ENCODE measurements at regions not wholly inside any gene's neighbourhood (a gene's known extent, or its start where the extent isn't known, plus 50 kb on each side); places are given as distances from the start of the nearest gene placed in this dataset.

DNA sequence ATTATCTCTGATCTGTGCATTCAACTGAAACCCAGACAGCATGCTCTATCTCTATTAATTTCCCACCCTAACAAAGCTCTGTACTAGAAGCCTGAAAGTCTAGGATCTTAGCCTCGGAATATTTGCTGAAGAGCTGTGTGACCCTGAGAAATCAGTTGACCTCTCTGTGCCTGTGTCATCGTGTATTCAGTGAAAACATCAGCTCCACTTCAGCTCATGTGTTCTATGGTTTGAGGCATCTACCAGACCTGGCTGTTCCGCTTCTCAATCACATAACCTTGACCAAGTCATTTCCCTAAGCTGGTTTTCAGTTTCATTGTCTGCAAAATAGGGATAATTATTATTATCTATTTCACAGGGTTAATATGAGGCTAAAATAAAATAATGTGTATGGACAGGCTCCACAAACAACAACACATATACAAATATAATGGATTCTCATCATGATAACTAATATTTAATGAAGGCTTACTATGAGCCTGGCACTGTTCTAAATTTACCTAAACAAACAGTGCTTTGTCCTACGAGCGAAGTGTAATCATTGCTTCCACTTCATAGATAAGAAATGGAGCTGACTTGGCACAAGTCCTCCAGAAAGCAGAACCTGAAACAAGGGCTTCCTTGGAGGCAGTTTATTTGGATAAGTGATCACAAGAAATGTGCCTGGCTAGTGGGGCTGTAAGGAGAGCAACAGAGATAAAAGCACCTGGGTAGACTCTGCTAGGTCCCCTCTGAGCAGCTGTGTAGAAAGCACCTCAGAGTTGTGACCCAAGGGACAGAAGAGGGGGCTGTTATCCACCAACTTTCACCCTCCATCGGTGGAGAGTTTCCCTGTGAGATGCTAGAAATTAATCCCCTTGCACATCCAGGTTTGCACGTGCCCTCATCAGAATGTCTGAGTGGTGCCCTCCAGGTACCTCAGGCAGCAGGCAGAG is 356.9 kb downstream of the RAB28 start:
- no peak overlapping the region for H3K27ac ChIP-seq
- no peaks in the 10 kb centered on the region for H3K9me3 ChIP-seq (ENCODE audit: low read depth, low read length)
- TF ChIP-seq POLR2AphosphoS5 (IDR thresholded peaks at IDR 0.05; ENCODE audit: borderline replicate concordance, low read depth, low read length) (no peak), EZH2 (IDR thresholded peaks at IDR 0.05) (no peak), FOXP2 (optimal IDR thresholded peaks at IDR 0.05; ENCODE audit: control extremely low read depth, extremely low read length, insufficient read depth) (no peak)
- no peak overlapping the region for H3K4me3 ChIP-seq
- H3K36me3 ChIP-seq (ENCODE audit: insufficient read depth, low read length): no peaks in the 10 kb centered on the region
- H3K9ac ChIP-seq (ENCODE audit: insufficient read length): no peak overlapping the region
- DNase-seq (ENCODE audit: low read depth, low spot score): no peak

GRCh38 chr4:13118633-13119032 is 365.5 kb downstream of the RAB28 start:
- H3K9ac ChIP-seq (ENCODE audit: insufficient read length): no peak overlapping the region
- no peak for DNase-seq (ENCODE audit: low read depth, low spot score)
- no peak overlapping the region for H3K4me3 ChIP-seq
- TF ChIP-seq EZH2 (IDR thresholded peaks at IDR 0.05): no peak
- TF ChIP-seq FOXP2 (optimal IDR thresholded peaks at IDR 0.05; ENCODE audit: control extremely low read depth, extremely low read length, insufficient read depth): no peak
- no peak for TF ChIP-seq POLR2AphosphoS5 (IDR thresholded peaks at IDR 0.05; ENCODE audit: borderline replicate concordance, low read depth, low read length)
- H3K36me3 ChIP-seq (ENCODE audit: insufficient read depth, low read length): no peaks in the 10 kb centered on the region
- H3K9me3 ChIP-seq (ENCODE audit: low read depth, low read length): no peaks in the 10 kb centered on the region
- H3K27ac ChIP-seq: no peak overlapping the region

DNA sequence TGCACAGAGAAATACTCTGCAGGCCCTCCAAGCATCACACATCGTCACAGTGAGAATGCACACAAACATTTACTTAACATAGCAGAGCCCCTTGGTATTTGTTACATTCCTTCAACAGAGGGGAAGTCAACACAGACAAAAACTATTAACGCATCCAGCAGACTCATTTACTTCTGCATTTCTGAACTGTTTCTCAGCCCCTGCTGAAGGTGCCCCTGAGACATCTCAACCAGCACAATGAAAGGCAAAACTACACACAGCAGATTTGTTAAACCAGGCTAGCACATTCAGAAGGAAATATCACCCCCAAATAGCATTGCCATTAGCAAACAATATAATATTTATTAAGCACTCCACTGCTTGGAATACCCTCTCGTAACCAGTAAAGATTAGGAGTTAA is 367.0 kb downstream of the RAB28 start:
- no peak for DNase-seq (ENCODE audit: low read depth, low spot score)
- TF ChIP-seq EZH2 (IDR thresholded peaks at IDR 0.05) (no peak), POLR2AphosphoS5 (IDR thresholded peaks at IDR 0.05; ENCODE audit: borderline replicate concordance, low read depth, low read length) (no peak), FOXP2 (optimal IDR thresholded peaks at IDR 0.05; ENCODE audit: control extremely low read depth, extremely low read length, insufficient read depth) (no peak)
- H3K36me3 ChIP-seq (ENCODE audit: insufficient read depth, low read length): no peaks in the 10 kb centered on the region
- H3K9ac ChIP-seq (ENCODE audit: insufficient read length): no peak overlapping the region
- no peak overlapping the region for H3K4me3 ChIP-seq
- H3K27ac ChIP-seq: no peak overlapping the region
- H3K9me3 ChIP-seq (ENCODE audit: low read depth, low read length): no peaks in the 10 kb centered on the region

GRCh38 chr4:13112030-13112429 is 372.1 kb downstream of the RAB28 start:
- no peaks in the 10 kb centered on the region for H3K9me3 ChIP-seq (ENCODE audit: low read depth, low read length)
- H3K4me3 ChIP-seq: no peak overlapping the region
- no peak overlapping the region for H3K27ac ChIP-seq
- TF ChIP-seq FOXP2 (optimal IDR thresholded peaks at IDR 0.05; ENCODE audit: control extremely low read depth, extremely low read length, insufficient read depth): no peak
- TF ChIP-seq POLR2AphosphoS5 (IDR thresholded peaks at IDR 0.05; ENCODE audit: borderline replicate concordance, low read depth, low read length): no peak
- no peak for TF ChIP-seq EZH2 (IDR thresholded peaks at IDR 0.05)
- H3K9ac ChIP-seq (ENCODE audit: insufficient read length): no peak overlapping the region
- no peaks in the 10 kb centered on the region for H3K36me3 ChIP-seq (ENCODE audit: insufficient read depth, low read length)
- DNase-seq (ENCODE audit: low read depth, low spot score): no peak

DNA sequence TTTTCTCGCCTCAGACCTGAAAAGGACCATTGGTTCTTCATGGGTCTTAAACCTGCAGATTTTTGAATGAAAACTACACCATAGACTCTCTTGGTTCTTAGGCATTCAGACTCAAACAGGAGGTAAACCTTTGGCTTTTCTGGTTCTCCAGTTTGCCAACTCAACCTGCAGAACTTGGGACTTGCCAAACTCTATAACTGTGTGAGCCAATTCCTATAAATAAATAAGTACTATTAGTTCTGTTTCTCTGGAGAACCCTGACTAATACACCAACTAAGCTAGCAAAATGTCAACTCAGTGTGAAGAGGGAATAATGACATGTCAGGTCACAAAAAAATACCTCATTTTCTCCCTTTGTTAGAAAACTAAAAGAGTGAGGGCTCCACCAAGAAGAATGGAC is 374.6 kb downstream of the RAB28 start:
- no peak overlapping the region for H3K4me3 ChIP-seq
- no peak overlapping the region for H3K9ac ChIP-seq (ENCODE audit: insufficient read length)
- no peaks in the 10 kb centered on the region for H3K9me3 ChIP-seq (ENCODE audit: low read depth, low read length)
- TF ChIP-seq FOXP2 (optimal IDR thresholded peaks at IDR 0.05; ENCODE audit: control extremely low read depth, extremely low read length, insufficient read depth) (no peak), EZH2 (IDR thresholded peaks at IDR 0.05) (no peak), POLR2AphosphoS5 (IDR thresholded peaks at IDR 0.05; ENCODE audit: borderline replicate concordance, low read depth, low read length) (no peak)
- H3K27ac ChIP-seq: no peak overlapping the region
- DNase-seq (ENCODE audit: low read depth, low spot score): no peak
- no peaks in the 10 kb centered on the region for H3K36me3 ChIP-seq (ENCODE audit: insufficient read depth, low read length)

- Histone ChIP-seq H3K9me3 (ENCODE audit: low read depth, low read length) (no peaks in the 10 kb centered on the region), H3K27ac (no peak overlapping the region), H3K36me3 (ENCODE audit: insufficient read depth, low read length) (no peaks in the 10 kb centered on the region), H3K4me3 (no peak overlapping the region), H3K9ac (ENCODE audit: insufficient read length) (no peak overlapping the region)
- TF ChIP-seq EZH2 (IDR thresholded peaks at IDR 0.05) (no peak), FOXP2 (optimal IDR thresholded peaks at IDR 0.05; ENCODE audit: control extremely low read depth, extremely low read length, insufficient read depth) (no peak), POLR2AphosphoS5 (IDR thresholded peaks at IDR 0.05; ENCODE audit: borderline replicate concordance, low read depth, low read length) (no peak)
- no peak for DNase-seq (ENCODE audit: low read depth, low spot score)
Observed at GRCh38 chr4:13108096-13108495, 376.0 kb downstream of the RAB28 start.

GRCh38 chr4:13103382-13104015 is 380.6 kb downstream of the RAB28 start:
- H3K9ac ChIP-seq (ENCODE audit: insufficient read length): no peak overlapping the region
- no peak for DNase-seq (ENCODE audit: low read depth, low spot score)
- no peaks in the 10 kb centered on the region for H3K9me3 ChIP-seq (ENCODE audit: low read depth, low read length)
- TF ChIP-seq FOXP2 (optimal IDR thresholded peaks at IDR 0.05; ENCODE audit: control extremely low read depth, extremely low read length, insufficient read depth): no peak
- no peak for TF ChIP-seq EZH2 (IDR thresholded peaks at IDR 0.05)
- TF ChIP-seq POLR2AphosphoS5 (IDR thresholded peaks at IDR 0.05; ENCODE audit: borderline replicate concordance, low read depth, low read length): no peak
- H3K4me3 ChIP-seq: no peak overlapping the region
- H3K36me3 ChIP-seq (ENCODE audit: insufficient read depth, low read length): no peaks in the 10 kb centered on the region
- H3K27ac ChIP-seq: no peak overlapping the region

- Histone ChIP-seq H3K36me3 (ENCODE audit: insufficient read depth, low read length) (no peaks in the 10 kb centered on the region), H3K4me3 (no peak overlapping the region), H3K9ac (ENCODE audit: insufficient read length) (no peak overlapping the region), H3K9me3 (ENCODE audit: low read depth, low read length) (no peaks in the 10 kb centered on the region), H3K27ac (no peak overlapping the region)
- TF ChIP-seq POLR2AphosphoS5 (IDR thresholded peaks at IDR 0.05; ENCODE audit: borderline replicate concordance, low read depth, low read length) (no peak), FOXP2 (optimal IDR thresholded peaks at IDR 0.05; ENCODE audit: control extremely low read depth, extremely low read length, insufficient read depth) (no peak), EZH2 (IDR thresholded peaks at IDR 0.05) (no peak)
- no peak for DNase-seq (ENCODE audit: low read depth, low spot score)
Observed at GRCh38 chr4:13102092-13102742, 381.9 kb downstream of the RAB28 start.
